Epithelial cell of prostate (primary cell): ENCODE measurements at regions not wholly inside any gene's neighbourhood (a gene's known extent, or its start where the extent isn't known, plus 50 kb on each side); places are given as distances from the start of the nearest gene placed in this dataset.

ENCODE experiments used
- DNase-seq: peaks from one replicate; pipeline ENCODE4 v3.0.0-alpha.2; 2011; ENCODE audit warnings: low read depth, low spot score
- H3K27ac ChIP-seq: fragments of 450-650 bp; 2 replicates; pipeline ENCODE4 v1.5.1; 2017; ENCODE audit warnings: mild to moderate bottlenecking

DNA sequence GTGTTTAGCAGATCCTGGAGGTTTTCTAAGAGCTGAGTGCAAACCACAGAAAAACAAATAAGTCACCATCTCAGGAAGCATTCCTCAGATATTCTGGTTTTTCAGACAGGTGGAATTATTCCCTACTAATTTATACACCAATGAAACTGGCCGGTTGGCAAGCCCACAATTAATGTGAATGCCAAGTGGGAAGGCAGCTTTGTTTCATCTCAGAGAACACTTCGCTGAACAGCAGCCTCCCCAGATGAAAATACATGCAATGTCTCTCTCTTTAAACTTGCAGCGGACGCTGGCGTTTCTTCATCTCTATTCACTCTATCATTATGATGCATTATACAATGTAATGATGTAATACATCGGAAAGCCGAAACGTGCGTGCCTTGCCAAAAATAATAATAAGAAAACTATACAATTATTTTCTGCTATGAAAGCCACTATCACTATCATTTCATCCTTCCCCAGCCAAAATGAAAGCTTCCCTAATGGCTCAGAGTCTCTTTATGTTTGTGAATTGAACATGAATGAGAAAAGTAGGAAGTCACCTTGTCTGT lies 649.4 kb downstream of the BCL11A start:
- H3K27ac ChIP-seq, result no peak overlapping the region

DNA sequence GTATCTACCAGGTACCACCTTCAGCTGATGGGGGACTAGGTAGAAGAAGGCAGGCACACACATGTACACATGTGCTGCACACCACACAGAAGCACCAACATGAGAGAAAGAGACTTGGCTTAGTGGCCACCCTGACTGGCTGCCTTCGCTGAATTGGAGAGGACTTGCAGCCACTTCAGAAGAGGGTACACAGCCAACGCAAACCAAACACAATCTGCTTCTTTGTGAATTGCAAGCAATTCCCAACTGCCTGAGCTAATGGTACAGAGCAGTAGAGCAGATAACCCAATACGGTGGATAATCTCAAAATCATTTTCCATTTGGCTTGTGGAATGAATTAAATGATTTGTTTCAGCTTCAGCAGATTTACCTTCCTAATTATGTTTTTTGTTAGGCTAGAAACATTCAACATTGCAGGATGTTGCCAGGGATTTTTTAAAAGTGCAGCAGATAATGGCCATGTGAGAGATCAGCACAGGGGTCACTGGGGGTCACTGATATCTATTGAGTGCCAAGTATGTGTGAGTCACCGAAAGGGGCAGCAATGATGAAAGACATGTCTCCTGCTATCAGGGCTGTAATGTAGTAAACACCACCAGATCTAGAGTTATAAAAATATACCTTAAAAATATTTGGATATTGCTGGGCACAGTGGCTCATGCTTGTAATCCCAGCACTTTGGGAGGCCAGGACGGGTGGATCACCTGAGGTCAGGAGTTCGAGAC lies 652.6 kb downstream of the BCL11A start:
- no peak overlapping the region for H3K27ac ChIP-seq
- DNase-seq, result no peak

More for the DNA sequence above, 649.4 kb downstream of the BCL11A start:
- DNase-seq, result no peak

DNA sequence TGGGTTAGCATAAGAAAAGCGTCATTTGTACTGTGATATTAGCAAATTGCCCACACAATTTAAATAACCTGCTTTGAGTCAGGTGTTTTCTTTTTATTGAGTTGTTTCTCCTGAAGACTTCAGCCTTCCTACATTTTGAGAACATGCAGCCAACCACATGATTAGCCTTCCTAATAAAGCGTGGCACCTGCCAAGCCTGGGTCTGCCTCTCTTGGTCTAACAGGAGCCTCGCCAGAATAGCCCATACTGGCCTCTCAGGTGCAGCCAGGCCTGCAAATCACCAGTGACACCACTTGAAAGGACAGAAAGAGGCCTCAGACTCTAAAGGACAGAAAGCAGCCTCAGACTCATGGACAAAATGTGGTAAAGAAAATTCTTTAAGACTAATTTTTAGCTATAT lies 653.8 kb downstream of the BCL11A start:
- no peak overlapping the region for H3K27ac ChIP-seq
- DNase-seq, result no peak

DNA sequence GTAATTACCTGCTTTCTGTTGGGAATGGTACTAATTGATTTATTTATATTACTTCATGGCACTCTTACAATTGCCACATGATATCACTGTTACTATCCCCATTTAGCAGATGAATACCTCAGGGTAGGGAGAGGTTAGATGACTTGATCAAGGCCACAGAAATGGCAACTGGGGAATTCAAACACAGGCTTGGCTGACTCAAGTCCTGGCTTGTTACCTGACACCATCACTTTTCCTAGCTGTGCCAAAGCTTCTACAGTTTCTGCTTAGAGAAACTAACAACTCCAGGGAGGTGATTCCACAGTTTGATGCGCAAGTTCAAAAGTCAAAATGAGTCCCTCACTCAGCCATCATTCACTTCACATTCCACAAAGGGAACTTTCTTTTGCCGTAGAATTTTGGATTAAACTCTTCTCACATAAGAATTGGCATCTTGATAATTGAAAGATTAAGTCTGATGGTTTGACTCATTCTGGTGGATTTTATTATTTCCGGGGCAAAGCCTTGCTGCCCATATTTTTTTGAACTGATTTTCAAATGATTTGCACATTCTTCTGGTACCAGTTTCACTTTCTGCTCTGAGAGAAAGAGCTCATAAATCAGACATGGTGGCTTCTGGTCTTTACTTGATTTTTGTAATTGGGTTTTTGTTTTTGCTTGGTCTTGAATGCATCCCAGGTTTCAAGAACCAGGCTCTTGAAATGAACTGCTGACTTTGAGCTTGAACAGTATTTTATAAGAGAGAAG lies 656.8 kb downstream of the BCL11A start:
- H3K27ac ChIP-seq, result no peak overlapping the region
- peak; percentile 22 for DNase-seq

DNA sequence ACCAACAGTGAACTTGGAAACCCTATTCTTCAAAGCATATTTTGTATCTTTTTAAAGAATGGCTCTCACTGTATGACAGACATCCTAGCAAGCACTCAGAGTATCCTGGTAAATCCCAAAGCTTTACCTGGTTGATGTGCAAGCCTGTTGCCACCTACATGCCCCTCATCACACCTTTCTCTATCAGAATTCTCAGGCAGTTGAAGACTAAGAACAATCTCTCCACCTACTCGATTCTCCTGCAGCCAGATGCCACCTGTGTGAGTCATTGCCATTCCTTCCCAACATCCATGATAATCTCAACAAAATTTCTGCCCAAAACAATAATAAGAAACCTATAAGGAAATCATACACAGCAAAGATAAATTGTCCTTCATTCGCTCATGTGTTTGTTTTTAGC lies 659.8 kb downstream of the BCL11A start:
- H3K27ac ChIP-seq, result no peak overlapping the region
- no peak for DNase-seq

DNA sequence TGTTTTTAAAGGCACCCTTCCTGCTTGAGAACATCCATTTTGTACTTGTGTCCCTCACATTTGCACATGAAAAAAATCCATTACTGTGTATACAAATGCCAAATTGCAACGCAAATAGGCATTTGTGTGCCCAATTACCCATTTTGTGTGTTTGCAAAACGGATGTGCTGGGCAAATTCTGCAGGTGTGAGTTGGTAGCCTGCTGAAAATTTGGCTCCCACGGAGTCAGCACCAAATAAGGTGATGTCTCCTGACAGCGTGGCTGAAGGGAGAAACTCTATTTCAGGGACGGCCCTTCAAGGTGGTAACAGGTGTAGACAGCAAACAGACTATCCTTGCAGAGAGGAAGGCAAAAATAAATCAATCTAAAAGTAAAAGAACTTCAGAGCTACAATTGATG lies 661.1 kb downstream of the BCL11A start:
- no peak for DNase-seq

DNA sequence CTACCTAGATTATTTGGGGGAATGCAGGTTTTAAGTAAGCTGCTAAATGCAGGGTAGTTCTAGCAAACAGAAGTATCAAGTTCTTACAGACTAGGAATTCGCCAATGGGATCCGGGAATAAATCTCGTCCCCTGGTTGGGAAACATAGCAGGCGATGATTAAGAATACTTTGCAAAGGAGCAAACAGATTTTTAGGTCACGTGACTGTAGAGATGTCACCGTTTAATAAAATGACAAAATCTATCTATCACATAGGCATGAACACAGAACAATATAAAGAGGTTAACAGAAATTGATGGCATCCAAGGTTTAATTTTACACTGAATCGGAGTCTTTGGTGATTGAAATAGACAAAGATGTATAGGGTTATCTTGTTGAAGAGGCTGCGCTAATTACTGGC lies 664.1 kb downstream of the BCL11A start:
- H3K27ac ChIP-seq, result no peak overlapping the region

More for the DNA sequence above, 661.1 kb downstream of the BCL11A start:
- no peak overlapping the region for H3K27ac ChIP-seq

DNA sequence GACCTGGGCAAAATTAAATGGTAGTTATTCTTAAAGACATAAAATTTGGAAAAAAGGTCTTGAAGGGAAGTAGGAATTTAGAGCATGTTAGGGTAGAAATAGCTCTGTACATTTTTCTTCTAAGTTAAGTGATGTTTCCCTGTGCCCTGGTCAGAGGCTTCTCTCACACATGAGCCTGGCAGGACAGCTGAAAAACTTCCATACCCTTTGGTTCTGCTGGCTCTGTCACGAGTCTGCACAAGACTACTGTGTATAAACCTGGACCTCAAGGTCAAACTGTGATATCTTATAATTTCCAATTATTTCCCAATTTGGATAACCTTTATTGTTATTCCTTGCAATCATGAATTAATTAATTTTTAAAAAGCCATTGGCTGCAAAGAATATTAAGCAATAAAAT lies 664.7 kb downstream of the BCL11A start:
- DNase-seq, result no peak
- no peak overlapping the region for H3K27ac ChIP-seq

More for the DNA sequence above, 664.1 kb downstream of the BCL11A start:
- DNase-seq, result no peak

DNA sequence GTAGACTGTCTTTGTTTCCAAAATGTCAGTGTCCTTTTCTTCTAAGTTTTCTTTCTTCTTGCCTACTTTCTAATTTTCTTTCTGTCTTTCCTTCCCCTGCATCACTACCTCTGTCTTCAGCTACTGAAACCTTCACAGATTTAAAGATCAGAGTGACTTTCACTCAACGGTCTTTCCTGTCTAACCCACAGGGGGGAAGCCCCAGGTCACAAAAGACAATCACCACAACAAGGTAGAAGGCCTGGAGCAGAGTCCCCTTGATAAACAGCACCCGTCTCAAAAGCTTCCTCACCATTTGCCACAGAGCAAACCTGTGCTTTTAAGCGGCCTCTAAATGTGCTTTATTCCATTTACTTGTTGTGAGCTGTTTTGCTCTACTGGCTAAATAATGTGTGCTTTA lies 665.4 kb downstream of the BCL11A start:
- H3K27ac ChIP-seq, result no peak overlapping the region
- no peak for DNase-seq

DNA sequence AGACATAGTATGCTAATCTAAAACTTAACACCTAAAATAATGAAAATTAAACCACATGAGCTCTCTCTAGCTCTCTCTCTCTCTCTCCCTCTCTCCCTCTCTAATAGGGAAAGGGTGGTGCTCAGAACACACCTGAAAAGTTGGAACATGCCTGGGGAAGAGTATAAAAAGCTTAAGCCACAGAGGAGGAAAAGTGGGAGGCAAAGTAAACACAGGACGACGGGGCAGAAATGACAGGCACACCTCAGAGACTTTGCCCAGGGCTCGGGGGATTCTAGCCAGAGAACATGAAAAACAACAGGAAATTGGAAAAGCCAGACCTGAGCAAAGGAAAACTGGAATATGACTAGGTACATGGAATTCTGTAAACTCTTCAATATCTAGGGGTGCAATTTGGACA lies 666.1 kb downstream of the BCL11A start:
- DNase-seq, result no peak
- no peak overlapping the region for H3K27ac ChIP-seq

DNA sequence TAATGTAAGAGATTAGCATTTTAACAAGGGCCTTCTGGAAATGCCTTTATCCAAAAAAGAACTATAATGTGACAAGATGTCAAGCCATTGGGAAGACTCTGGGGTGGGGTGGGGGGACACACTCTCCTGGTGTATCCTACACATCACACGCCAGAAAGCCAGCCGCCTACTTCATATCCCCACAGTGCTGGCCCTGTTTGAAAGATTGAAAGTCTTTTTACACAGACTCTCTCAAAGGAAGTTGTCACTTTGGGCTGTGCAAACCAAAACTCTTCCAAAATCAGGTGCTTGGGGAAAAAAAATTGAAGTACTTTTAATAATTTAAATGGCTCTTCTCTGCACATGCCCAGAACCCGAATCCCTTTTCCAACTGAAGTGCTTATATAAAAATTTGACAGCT lies 666.7 kb downstream of the BCL11A start:
- DNase-seq, result no peak
- no peak overlapping the region for H3K27ac ChIP-seq

DNA sequence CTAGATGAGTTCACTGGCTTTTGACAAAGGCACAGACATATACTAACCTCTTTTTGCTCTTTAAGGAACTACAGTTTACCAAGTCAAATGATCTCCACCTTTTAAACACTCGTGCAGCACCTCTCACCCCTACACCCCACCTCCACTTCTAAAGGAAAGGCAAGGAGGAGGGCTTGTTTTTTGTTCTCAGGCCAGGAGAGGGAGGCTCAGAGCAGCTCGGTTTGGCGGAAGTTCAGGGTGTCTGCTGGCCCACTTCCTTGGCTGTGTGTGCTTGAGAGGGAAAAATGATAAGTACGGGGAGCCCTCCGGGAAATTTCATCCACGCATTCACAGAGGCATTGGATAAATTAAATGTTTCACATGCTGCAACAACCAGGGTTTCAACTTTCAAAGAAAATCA lies 667.9 kb downstream of the BCL11A start:
- H3K27ac ChIP-seq, result no peak overlapping the region
- no peak for DNase-seq

DNA sequence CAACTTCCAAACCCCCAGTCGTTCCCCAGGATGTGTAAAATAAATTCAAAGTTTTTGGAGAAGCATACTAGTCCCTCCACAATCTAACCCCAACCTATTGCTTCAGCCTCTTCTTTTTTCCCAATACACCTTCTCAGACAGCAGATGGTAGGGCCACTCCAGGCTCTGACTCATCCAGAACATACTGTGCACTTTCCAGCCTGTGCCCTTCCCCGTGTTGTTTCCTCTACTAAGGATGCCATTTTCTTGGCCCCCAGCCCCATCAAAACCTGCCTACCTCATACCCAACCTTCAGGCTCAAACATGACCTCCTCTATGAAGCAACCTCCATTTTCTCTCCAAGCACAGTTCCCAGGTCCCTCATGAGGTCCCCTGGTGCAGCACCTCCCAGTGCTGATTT lies 669.3 kb downstream of the BCL11A start:
- DNase-seq, result no peak
- no peak overlapping the region for H3K27ac ChIP-seq

DNA sequence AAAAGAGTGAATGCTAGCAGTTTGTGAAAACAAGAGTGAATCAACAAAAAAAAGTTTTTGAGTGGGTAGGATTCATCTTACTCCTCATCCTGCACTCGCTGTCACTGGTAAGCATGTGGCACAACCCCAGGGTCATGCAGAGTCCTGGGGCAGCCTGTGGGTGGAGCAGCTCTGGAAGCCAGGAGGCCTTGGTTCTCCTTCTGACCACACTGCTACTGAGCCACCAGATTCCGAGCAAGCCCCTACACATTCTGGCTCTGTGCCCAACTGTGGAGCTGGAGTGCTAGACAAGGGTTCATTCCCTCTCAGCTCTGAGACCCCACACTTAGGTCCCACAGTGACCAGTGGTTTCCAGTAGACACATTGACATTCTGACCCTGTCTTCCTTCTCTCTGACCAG lies 670.6 kb downstream of the BCL11A start:
- no peak overlapping the region for H3K27ac ChIP-seq
- DNase-seq, result peak; percentile 6

DNA sequence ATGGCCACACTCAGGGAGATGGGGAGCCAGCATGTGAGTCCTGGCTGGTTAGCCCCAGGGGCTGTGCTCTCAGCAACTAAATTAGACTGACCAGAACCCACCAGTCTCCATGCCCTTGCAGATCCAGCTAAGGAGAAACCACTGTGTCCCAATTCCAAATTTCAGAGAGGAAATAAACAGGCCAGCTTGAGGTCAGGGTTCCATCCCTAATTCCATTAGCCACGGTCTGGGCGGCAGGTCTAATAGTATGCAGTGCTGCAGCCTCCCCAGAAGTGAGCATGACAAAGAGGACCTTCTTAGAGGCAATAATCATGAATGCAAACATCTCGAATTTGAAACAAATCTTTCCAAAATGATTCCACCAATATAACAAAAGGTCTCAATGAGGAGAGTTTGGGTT lies 671.2 kb downstream of the BCL11A start:
- no peak for DNase-seq
- no peak overlapping the region for H3K27ac ChIP-seq

DNA sequence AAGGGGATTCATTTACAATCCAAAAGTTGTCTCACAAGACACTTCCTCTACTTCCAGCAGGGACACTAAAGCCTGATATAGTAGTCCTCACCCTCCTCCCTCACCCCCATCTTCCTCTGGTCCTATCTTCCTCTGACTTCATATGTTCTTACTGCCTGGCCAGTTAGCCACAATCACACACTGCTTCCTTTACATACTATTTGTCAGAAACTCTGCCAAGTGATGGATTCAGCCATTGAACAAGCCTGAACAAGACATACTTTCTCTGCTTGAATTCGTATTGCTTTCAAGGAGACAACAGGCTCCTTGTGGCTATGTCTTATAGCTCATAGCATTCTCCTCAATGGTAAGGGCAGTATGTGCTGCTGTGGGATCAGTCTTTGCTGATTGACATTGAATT lies 672.2 kb downstream of the BCL11A start:
- peak; percentile 34 for DNase-seq
- H3K27ac ChIP-seq, result no peak overlapping the region

DNA sequence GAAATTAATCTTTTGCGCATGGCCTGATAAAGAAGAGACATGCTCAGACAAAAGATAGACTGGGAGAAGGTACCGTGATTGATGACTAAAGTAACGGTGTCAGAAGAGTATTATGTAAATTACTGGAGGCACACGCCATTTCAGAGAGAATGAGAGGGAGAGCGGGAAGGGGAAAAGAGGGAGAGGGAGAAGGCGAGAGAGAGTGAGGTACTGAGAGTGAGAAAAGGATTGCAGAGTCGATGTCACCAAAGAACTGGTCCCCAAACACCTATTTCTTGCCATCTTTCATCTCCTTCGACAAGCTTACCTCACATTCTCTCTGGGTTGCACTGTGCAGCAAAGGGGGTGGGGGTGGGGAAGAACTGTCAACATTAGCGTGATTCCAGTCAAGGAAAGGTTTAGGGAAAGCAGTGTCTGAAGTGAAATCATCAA lies 673.7 kb downstream of the BCL11A start:
- DNase-seq, result no peak
- H3K27ac ChIP-seq, result no peak overlapping the region

DNA sequence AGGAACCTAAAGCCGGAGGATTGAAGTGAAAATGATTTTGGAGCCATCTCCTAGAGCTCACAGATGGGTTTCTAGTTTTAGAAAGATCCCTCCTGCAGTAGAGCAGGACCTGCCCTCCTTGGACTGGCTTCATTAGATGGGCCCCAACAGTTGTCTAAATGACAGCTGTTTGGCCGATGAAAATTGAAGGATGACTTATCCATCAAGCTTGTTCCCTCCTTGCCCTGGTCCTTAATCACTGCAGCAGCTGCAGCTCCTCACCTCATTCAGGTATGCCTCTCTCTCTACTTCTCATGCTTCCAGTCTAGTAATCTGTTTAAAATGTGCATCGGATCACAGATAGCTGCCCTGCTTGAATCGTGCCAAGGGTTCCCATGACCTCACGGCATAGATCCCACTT lies 677.6 kb downstream of the BCL11A start:
- DNase-seq, result no peak
- H3K27ac ChIP-seq, result no peak overlapping the region

DNA sequence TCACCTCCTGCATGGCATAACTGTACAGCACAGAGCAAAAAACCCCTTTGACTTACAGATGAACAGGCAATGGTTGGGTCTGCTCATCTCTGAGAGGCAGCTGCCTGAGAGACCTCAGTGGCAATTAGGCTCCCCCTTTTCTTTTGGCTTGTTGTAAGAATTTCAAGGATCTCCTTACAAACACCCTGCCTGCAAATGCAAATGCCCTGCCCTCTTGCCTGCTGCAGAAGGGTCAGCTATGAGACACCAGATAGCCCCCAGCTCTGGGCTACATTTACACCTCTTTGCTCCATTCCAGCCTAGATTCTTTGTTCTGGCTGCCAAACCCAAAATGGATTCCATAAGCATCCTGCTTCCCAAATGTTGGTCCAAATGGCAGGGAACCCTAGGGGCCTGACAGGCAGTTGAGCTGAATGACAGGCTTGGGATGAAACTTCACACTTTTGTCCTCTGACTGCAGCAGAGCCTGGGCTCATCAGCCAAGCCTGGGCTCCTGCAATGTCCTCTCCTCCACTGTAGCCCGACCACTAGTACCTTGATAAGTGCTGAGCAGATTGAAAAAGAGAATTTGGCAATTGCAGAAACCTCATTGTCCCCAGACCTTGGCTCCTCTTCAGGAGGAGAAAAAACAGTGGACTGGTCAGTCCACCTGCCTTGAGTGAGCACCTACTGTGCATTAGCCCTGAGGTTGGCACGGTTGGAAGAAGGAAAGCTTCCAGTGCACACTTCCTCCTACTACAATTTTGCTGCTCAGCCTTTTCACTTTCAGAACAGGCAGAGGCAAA lies 678.3 kb downstream of the BCL11A start:
- no peak overlapping the region for H3K27ac ChIP-seq
- DNase-seq, result no peak

DNA sequence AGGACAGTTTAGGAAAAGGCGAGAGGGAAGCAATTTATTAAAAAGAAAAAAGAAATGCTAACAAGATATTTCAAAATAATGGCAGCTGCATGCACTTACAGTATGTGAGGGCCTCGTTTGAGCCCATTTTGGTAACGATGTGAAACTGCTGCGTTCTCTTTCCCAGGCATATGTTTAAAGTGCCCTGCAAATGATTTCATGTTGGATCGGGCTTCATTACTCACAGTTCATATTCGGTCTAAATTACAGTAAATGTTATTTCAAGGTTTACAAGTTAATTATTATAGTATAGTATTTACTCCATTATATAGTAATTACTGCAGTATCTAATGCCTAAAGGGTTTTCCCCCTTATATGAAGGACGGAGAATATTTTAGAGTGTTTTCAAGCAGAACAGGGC lies 679.1 kb downstream of the BCL11A start:
- H3K27ac ChIP-seq, result no peak overlapping the region
- no peak for DNase-seq

DNA sequence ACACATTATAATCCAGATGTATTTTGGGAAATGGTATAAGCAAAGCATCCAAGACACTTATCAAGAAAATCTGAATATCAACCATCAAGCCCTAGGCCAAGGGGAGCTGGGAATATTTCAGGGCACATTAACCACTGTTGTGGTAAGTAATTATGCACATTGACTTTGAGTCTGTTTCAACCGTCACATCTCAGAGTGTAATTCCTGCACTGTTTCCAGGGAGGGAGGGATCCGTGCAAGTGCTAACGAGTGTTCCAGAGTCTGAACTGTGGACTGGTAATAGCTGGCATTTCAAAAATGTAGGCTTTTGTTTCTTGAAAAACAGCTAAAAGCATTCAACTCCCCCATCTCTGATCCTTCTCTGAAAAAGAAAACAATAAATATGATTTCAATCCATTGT lies 681.6 kb downstream of the BCL11A start:
- DNase-seq, result no peak
- H3K27ac ChIP-seq, result no peak overlapping the region
